CMK (cell line): ENCODE measurements at regions not wholly inside any gene's neighbourhood (a gene's known extent, or its start where the extent isn't known, plus 50 kb on each side); places are given as distances from the start of the nearest gene placed in this dataset.

Experiments
- DNase-seq: peaks from one replicate; pipeline ENCODE4 v3.0.0-alpha.2; 2010; ENCODE audit warnings: low read depth

GRCh38 chr3:110810356-110810755, 261.3 kb upstream of the NECTIN3 start:
- DNase-seq, result no peak

GRCh38 chr3:110811050-110811449, 260.6 kb upstream of the NECTIN3 start:
- no peak for DNase-seq

- no peak for DNase-seq
These were observed 258.1 kb upstream of the NECTIN3 start for GRCh38 chr3:110813541-110813940.

DNA sequence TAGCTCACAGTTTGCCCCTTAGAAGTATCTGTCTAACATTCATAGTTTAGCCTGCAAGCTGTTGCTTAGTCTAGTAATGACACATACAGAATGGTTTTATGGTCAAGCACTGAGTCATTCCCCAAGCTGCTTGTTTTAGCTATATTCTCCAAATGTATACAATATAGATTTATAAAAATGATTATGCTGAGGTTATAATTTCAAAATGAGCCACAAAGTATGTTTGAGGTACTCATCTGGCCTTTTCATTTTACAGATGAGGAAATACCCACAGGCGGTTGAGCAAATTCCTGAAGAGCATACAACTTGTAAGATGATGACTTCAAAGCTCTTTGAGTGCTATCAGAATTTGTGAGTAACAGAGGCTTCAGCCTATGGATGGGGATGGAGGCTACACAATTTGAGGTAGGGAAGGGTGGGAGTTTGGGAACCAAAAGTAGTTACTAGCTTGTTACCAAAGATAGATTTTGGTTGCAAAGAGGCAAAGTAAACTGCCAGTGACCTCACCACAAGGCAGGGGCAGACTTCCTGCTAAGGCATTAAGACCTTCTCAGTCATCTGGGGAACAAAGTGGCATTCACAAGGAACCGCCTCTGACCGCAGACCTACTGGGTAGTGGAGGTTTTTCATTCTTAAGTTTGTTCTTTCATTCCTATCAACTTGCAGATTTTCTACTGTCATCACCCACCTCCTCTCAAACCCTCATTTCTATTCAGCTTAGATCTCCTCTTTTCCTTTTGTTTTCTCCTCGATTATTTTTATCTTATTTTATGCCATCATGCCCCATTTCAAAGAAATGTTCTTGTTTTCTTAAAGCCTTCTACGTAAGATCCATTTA, 257.2 kb upstream of the NECTIN3 start:
- DNase-seq, result no peak

- no peak for DNase-seq
These were observed 256.5 kb upstream of the NECTIN3 start for GRCh38 chr3:110815008-110815583.

DNA sequence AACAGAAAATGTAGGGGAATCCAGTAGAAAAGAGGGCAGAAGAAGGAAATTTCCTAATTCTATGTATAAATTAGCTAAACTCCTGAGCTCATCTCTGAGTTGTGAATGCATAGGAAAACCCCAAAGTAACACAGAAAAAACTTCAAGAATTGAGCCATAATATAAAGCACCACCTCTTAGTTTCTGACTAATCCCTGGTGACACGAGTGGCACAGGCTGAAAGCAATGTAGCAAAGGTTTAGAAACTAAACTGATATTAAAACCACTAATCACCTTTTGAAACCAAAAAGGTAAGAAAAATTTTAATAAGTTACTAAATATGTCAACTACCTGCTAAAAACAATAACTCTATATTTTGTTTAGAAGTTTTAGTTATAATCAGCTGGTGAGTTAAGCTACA, 255.6 kb upstream of the NECTIN3 start:
- DNase-seq, result no peak

- no peak for DNase-seq
These were observed 250.0 kb upstream of the NECTIN3 start for GRCh38 chr3:110821586-110821985.

- no peak for DNase-seq
These were observed 248.6 kb upstream of the NECTIN3 start for GRCh38 chr3:110822971-110823370.

DNA sequence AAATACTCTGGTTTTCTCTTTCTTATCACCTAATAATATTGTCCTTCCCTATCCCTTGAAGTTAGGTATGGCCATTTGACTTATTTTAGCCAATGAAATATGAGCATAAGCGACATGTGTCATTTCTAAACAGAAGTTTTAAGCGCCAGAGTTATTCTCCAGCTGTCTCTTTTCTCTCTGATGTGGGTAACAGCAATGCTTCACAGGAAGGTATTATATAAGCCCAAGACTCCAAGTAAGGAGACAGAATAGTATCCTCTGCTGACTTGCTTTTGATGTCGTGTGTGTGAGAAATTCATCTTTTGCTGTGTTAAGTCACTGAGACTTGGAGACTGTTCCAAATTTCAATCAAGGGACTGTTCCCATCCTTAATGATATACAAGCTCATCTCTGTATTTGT, 224.6 kb upstream of the NECTIN3 start:
- DNase-seq, result no peak

DNA sequence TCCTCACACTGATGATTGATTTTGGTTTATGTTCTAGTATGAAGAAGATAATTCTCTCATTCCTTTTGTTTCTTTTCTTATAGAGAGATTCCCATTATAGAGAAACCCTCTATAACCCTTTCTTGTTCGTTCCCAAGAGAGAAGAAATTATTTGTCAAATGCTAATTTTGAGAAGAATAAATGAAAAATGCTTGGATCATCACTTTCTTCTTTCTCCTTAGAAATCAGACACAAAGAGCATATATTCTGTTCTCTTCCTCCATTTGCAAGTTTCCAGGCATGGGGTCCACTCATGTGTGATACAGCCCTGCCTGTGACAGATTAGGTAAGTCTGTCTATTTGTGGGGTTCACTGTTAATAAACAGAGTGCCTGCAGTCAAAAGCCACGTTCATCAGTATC, 222.6 kb upstream of the NECTIN3 start:
- no peak for DNase-seq

DNA sequence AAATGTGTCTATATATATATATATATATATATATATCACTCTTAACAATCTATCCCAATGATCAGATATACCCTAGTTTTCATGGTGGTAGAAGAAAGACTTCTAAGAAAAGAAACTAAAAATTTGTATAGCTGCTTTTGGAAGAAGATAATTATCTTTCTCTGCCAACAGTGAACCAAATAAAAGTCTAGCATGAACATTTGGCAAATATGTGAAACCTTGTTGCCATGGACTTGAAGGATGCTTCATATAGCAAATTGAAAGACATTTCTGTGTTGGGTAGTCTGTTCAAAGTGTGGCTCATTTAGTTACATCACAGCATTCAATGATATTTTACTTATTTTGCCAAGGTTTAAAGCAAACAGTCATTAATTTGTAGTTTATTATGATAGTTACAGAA, 219.9 kb upstream of the NECTIN3 start:
- no peak for DNase-seq

DNA sequence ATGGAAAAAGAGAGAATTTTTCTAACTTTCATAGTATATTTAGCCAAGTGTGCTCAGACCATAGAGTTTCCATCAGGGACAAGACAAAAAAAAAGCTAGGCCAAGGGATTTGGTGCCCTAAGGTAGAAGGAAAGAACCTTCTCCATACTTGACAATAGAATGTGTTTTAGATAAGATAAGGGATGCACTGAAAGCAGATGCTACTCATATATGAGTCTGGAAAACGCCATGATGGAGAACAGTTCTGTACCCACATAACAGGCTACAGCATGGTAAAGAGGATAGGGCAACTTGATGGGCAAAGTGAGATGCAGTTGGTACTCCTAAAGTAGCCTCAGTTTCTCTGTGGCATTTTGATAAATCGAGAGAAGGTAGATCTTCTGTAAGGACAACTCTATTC, 216.4 kb upstream of the NECTIN3 start:
- DNase-seq, result no peak

GRCh38 chr3:110856916-110857315, 214.7 kb upstream of the NECTIN3 start:
- DNase-seq, result no peak

GRCh38 chr3:110858549-110858948, 213.1 kb upstream of the NECTIN3 start:
- no peak for DNase-seq

- DNase-seq, result no peak
These were observed 212.3 kb upstream of the NECTIN3 start for GRCh38 chr3:110859336-110859735.

- DNase-seq, result no peak
These were observed 211.6 kb upstream of the NECTIN3 start for GRCh38 chr3:110859993-110860392.

DNA sequence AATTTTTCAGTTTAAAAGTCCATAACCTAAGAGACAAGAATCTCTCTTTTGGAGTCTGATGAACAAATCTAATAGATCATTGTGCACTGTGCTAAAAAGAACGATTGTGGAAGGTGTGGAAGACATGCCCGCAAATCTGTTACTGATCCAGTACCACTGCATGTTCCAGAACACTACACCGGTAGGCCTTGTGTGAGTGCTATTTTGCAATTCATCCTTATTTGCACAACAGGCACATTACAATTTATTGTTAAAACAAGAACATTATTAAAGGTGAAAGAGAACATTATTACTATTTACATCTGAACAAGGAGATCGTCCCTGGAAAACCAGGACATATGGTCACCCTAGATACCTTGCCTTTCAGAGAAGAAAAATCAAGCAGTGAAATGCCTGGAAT, 205.7 kb upstream of the NECTIN3 start:
- DNase-seq, result no peak

- DNase-seq, result no peak
These were observed 203.5 kb upstream of the NECTIN3 start for GRCh38 chr3:110868106-110868505.

GRCh38 chr3:110869736-110870135, 201.9 kb upstream of the NECTIN3 start:
- no peak for DNase-seq

DNA sequence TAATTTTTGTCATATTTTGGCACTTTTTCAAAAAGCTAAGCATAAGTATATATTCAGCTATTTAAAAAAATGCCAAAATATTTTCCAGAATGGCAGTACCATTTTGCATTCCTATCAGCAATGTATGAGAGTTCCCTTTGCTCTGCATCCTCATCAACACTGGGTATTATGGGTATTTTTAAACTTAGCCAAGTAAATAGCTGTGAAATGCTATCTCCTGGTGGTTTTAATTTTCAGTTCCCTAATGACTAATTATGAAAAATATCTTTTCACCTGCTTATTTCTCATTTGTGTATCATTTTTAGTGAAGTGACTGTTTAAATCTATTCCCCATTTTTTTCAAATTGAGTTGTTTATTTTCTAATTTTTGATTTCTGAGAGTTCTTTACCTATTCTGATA, 199.7 kb upstream of the NECTIN3 start:
- DNase-seq, result no peak

DNA sequence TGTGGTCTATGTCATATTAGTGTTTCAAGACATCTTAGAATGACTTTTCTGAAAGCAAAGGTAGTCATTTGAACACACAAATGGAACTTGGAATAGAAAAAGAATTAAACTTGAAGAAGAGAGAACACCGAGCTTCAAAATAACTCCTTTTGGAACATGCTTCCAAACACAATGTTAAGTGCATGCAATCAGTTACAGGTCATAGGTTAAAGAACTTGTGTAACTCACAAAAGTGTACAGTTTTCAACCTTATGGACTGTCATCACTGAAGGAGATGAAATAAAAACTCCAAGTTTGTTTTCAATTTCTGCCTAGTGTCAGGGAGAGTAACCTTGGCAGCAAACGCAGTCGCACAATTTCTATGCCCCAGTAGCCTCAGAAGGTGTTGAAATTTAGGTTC, 192.9 kb upstream of the NECTIN3 start:
- DNase-seq, result no peak

GRCh38 chr3:110881069-110881468, 190.5 kb upstream of the NECTIN3 start:
- no peak for DNase-seq

DNA sequence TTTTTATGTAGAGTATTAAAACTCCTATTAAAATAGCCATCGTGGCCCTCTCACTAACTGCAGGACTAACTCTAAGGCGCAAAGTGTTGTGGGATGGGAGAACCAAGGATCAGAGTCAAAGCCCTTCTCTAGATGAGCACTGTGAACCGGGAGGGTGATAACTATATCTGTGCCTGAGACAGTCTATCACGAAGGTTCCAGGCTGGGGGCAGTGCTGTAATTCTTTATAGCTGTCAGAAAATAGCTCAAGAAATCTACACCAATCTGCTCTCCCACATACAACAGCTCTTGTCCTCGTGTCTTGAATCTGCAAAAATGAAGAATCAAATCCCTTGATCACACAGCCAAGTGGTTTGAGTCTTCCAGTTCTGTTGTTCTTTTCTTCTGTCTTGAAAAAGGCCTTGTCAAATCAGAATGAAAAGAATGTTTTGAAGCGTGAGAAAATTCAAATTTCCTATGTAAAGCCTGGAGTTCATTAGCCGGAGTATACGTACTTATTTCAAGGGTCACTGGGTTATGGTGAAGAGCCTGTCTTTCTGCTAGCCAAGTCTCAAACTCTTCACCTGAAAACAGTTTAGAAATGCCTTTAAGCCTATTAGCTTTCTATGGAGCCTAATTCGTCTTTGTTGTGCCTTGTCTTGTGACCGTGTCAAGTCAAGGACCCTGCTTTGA, 185.3 kb upstream of the NECTIN3 start:
- no peak for DNase-seq
